Activated naive CD4-positive, alpha-beta T cell treated with anti-CD3 and anti-CD28 coated beads, Interleukin-2, amount 50 U/mL, for 24 hours (primary cell): ENCODE measurements at regions not wholly inside any gene's neighbourhood (a gene's known extent, or its start where the extent isn't known, plus 50 kb on each side); places are given as distances from the start of the nearest gene placed in this dataset.
"Not testable (repeated sequence)": the region's sequence is repeated elsewhere in the genome, so short reads cannot be mapped to it uniquely, and the experiment has no call there.

Experiments used
- H3K27ac Mint-ChIP-seq: one replicate; pipeline ENCODE4 v1.8.0; 2021; ENCODE audit warnings: mild to moderate bottlenecking, mixed read lengths
- H3K27me3 Mint-ChIP-seq: one replicate; pipeline ENCODE4 v1.8.0; 2021; ENCODE audit warnings: mixed read lengths
- H3K36me3 Mint-ChIP-seq: one replicate; pipeline ENCODE4 v1.8.0; 2021; ENCODE audit warnings: mixed read lengths
- H3K4me1 Mint-ChIP-seq: one replicate; pipeline ENCODE4 v1.8.0; 2021; ENCODE audit warnings: mixed read lengths
- H3K4me3 Mint-ChIP-seq: one replicate; pipeline ENCODE4 v1.8.0; 2021; ENCODE audit warnings: mild to moderate bottlenecking, mixed read lengths
- H3K9me3 Mint-ChIP-seq: one replicate; pipeline ENCODE4 v1.8.0; 2021; ENCODE audit warnings: mixed read lengths

GRCh38 chr6:156585859-156586258, 191.3 kb upstream of the ARID1B start:
- H3K27ac Mint-ChIP-seq = no peak overlapping the region
- peaks cover 1% of the 10 kb centered on the region for H3K36me3 Mint-ChIP-seq
- peaks cover 1% of the 10 kb centered on the region for H3K27me3 Mint-ChIP-seq
- H3K4me1 Mint-ChIP-seq = no peaks in the 10 kb centered on the region
- H3K4me3 Mint-ChIP-seq = no peak overlapping the region
- no peaks in the 10 kb centered on the region for H3K9me3 Mint-ChIP-seq

GRCh38 chr6:156584121-156584520, 193.1 kb upstream of the ARID1B start:
- H3K9me3 Mint-ChIP-seq, H3K27ac Mint-ChIP-seq: not testable (repeated sequence)

GRCh38 chr6:156583083-156583482, 194.1 kb upstream of the ARID1B start:
- peaks cover 1% of the 10 kb centered on the region for H3K27me3 Mint-ChIP-seq
- peaks cover 6% of the 10 kb centered on the region for H3K36me3 Mint-ChIP-seq
- H3K9me3 Mint-ChIP-seq = no peaks in the 10 kb centered on the region
- no peak overlapping the region for H3K4me3 Mint-ChIP-seq
- H3K4me1 Mint-ChIP-seq = no peaks in the 10 kb centered on the region
- no peak overlapping the region for H3K27ac Mint-ChIP-seq

More at GRCh38 chr6:156584121-156584520, 193.1 kb upstream of the ARID1B start:
- not testable (repeated sequence) for H3K4me3 Mint-ChIP-seq, H3K36me3 Mint-ChIP-seq, H3K4me1 Mint-ChIP-seq, H3K27me3 Mint-ChIP-seq

GRCh38 chr6:156582509-156582992, 194.6 kb upstream of the ARID1B start:
- peaks cover 1% of the 10 kb centered on the region for H3K27me3 Mint-ChIP-seq
- peaks cover 6% of the 10 kb centered on the region for H3K36me3 Mint-ChIP-seq
- H3K9me3 Mint-ChIP-seq = no peaks in the 10 kb centered on the region
- no peak overlapping the region for H3K4me3 Mint-ChIP-seq
- no peak overlapping the region for H3K27ac Mint-ChIP-seq
- no peaks in the 10 kb centered on the region for H3K4me1 Mint-ChIP-seq

GRCh38 chr6:156579564-156579963, 197.6 kb upstream of the ARID1B start:
- Mint-ChIP-seq H3K27ac (no peak overlapping the region), H3K9me3 (peaks cover 17% of the 10 kb centered on the region), H3K4me3 (no peak overlapping the region), H3K36me3 (peaks cover 7% of the 10 kb centered on the region), H3K27me3 (peaks cover 1% of the 10 kb centered on the region), H3K4me1 (no peaks in the 10 kb centered on the region)

GRCh38 chr6:156577749-156578148, 199.4 kb upstream of the ARID1B start:
- H3K4me1 Mint-ChIP-seq = no peaks in the 10 kb centered on the region
- no peak overlapping the region for H3K4me3 Mint-ChIP-seq
- H3K36me3 Mint-ChIP-seq = peaks cover 6% of the 10 kb centered on the region
- peaks cover 17% of the 10 kb centered on the region for H3K9me3 Mint-ChIP-seq
- no peak overlapping the region for H3K27ac Mint-ChIP-seq
- H3K27me3 Mint-ChIP-seq = no peaks in the 10 kb centered on the region

GRCh38 chr6:156575361-156575760, 201.8 kb upstream of the ARID1B start:
- no peaks in the 10 kb centered on the region for H3K27me3 Mint-ChIP-seq
- peaks cover 17% of the 10 kb centered on the region for H3K9me3 Mint-ChIP-seq
- H3K4me1 Mint-ChIP-seq = no peaks in the 10 kb centered on the region

GRCh38 chr6:156564807-156565149, 212.4 kb upstream of the ARID1B start:
- no peak overlapping the region for H3K4me3 Mint-ChIP-seq
- H3K27me3 Mint-ChIP-seq = peaks cover 5% of the 10 kb centered on the region
- H3K27ac Mint-ChIP-seq = no peak overlapping the region
- peaks cover 4% of the 10 kb centered on the region for H3K9me3 Mint-ChIP-seq
- peaks cover 7% of the 10 kb centered on the region for H3K36me3 Mint-ChIP-seq
- H3K4me1 Mint-ChIP-seq = peaks cover 8% of the 10 kb centered on the region

More at GRCh38 chr6:156575361-156575760, 201.8 kb upstream of the ARID1B start:
- H3K36me3 Mint-ChIP-seq = peaks cover 6% of the 10 kb centered on the region
- H3K27ac Mint-ChIP-seq = no peak overlapping the region
- H3K4me3 Mint-ChIP-seq = no peak overlapping the region

- Mint-ChIP-seq H3K36me3 (peaks cover 7% of the 10 kb centered on the region), H3K9me3 (peaks cover 4% of the 10 kb centered on the region), H3K27ac (no peak overlapping the region), H3K4me1 (peaks cover 8% of the 10 kb centered on the region), H3K4me3 (no peak overlapping the region), H3K27me3 (peaks cover 6% of the 10 kb centered on the region)
These were observed 212.9 kb upstream of the ARID1B start for GRCh38 chr6:156564127-156564806.

GRCh38 chr6:156563714-156564113, 213.5 kb upstream of the ARID1B start:
- Mint-ChIP-seq H3K27ac (no peak overlapping the region), H3K4me3 (no peak overlapping the region), H3K9me3 (peaks cover 4% of the 10 kb centered on the region), H3K4me1 (peaks cover 8% of the 10 kb centered on the region), H3K27me3 (peaks cover 4% of the 10 kb centered on the region), H3K36me3 (peaks cover 5% of the 10 kb centered on the region)

GRCh38 chr6:156562636-156563035, 214.5 kb upstream of the ARID1B start:
- H3K36me3 Mint-ChIP-seq = peaks cover 4% of the 10 kb centered on the region
- peaks cover 3% of the 10 kb centered on the region for H3K27me3 Mint-ChIP-seq
- H3K4me3 Mint-ChIP-seq = no peak overlapping the region
- peaks cover 8% of the 10 kb centered on the region for H3K4me1 Mint-ChIP-seq
- H3K27ac Mint-ChIP-seq = no peak overlapping the region
- peaks cover 4% of the 10 kb centered on the region for H3K9me3 Mint-ChIP-seq

- peaks cover 4% of the 10 kb centered on the region for H3K36me3 Mint-ChIP-seq
- peaks cover 3% of the 10 kb centered on the region for H3K27me3 Mint-ChIP-seq
- H3K4me1 Mint-ChIP-seq = peaks cover 8% of the 10 kb centered on the region
- peaks cover 4% of the 10 kb centered on the region for H3K9me3 Mint-ChIP-seq
- H3K27ac Mint-ChIP-seq = no peak overlapping the region
- H3K4me3 Mint-ChIP-seq = no peak overlapping the region
These were observed 215.2 kb upstream of the ARID1B start for GRCh38 chr6:156562019-156562418.

GRCh38 chr6:156560476-156560875, 216.7 kb upstream of the ARID1B start:
- no peak overlapping the region for H3K27ac Mint-ChIP-seq
- H3K4me3 Mint-ChIP-seq = no peak overlapping the region
- peaks cover 8% of the 10 kb centered on the region for H3K4me1 Mint-ChIP-seq
- peaks cover 4% of the 10 kb centered on the region for H3K36me3 Mint-ChIP-seq
- peaks cover 4% of the 10 kb centered on the region for H3K9me3 Mint-ChIP-seq
- peaks cover 3% of the 10 kb centered on the region for H3K27me3 Mint-ChIP-seq

GRCh38 chr6:156559162-156559690, 218.0 kb upstream of the ARID1B start:
- H3K27ac Mint-ChIP-seq = no peak overlapping the region
- no peak overlapping the region for H3K4me3 Mint-ChIP-seq
- peaks cover 3% of the 10 kb centered on the region for H3K4me1 Mint-ChIP-seq
- H3K36me3 Mint-ChIP-seq = peaks cover 4% of the 10 kb centered on the region
- peaks cover 3% of the 10 kb centered on the region for H3K27me3 Mint-ChIP-seq
- peaks cover 4% of the 10 kb centered on the region for H3K9me3 Mint-ChIP-seq

- Mint-ChIP-seq H3K4me3 (no peak overlapping the region), H3K27ac (no peak overlapping the region), H3K27me3 (peaks cover 3% of the 10 kb centered on the region), H3K4me1 (no peaks in the 10 kb centered on the region), H3K36me3 (peaks cover 4% of the 10 kb centered on the region), H3K9me3 (peaks cover 4% of the 10 kb centered on the region)
These were observed 219.3 kb upstream of the ARID1B start for GRCh38 chr6:156557911-156558259.

- Mint-ChIP-seq H3K4me3 (no peak overlapping the region), H3K36me3 (peaks cover 4% of the 10 kb centered on the region), H3K9me3 (peaks cover 4% of the 10 kb centered on the region), H3K27ac (no peak overlapping the region), H3K27me3 (peaks cover 3% of the 10 kb centered on the region), H3K4me1 (no peaks in the 10 kb centered on the region)
These were observed 219.8 kb upstream of the ARID1B start for GRCh38 chr6:156557251-156557910.
